AG20443 (cell line): ENCODE measurements at regions not wholly inside any gene's neighbourhood (a gene's known extent, or its start where the extent isn't known, plus 50 kb on each side); places are given as distances from the start of the nearest gene placed in this dataset.

ENCODE experiments used
- DNase-seq: peaks from one replicate; pipeline ENCODE4 v3.0.0; 2012; ENCODE audit warnings: low spot score, mixed read lengths

GRCh38 chr13:74197677-74198429 lies 63.6 kb upstream of the KLF12 start:
- DNase-seq: no peak

DNA sequence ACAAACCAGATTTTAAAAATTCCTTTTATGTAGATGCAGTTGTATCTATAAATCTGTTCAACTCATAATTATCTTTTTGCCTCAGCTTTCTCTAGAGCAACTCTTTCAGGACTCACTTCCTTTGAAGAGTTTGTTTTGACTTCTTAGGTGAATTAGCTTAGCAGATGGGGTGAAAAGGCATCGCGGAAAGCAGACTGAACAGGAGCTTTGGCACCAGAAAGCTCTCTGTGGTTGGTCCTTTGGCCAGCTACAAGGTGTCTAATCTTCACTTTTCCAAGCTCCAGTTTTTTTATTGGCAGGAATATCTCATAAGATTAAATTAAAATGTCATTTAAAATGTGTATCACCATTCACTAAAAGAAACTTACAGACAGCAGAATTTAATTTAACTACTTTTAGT lies 60.6 kb upstream of the KLF12 start:
- no peak for DNase-seq

GRCh38 chr13:74193391-74193790 lies 59.2 kb upstream of the KLF12 start:
- DNase-seq: no peak

GRCh38 chr13:74191410-74191809 lies 57.2 kb upstream of the KLF12 start:
- no peak for DNase-seq

GRCh38 chr13:74190999-74191398 lies 56.8 kb upstream of the KLF12 start:
- DNase-seq: no peak

DNA sequence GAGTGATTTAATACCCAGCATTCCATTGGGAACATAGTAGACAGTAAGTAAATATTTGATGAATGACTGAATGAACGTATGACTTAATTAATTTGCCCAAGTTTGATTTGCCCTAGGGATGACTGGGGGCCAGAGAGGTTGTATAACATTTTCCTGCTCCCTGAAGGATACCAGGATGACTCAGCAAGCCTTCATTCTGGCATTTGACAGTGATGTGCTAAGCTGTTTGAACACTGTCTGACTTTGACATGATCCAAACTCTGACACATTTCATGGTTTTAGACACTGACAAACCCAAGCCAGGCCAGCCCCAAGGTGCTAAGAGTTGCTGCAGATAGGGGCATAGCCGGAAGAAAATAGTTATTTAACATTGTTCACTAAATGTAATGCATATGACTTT lies 53.4 kb upstream of the KLF12 start:
- DNase-seq: no peak

DNA sequence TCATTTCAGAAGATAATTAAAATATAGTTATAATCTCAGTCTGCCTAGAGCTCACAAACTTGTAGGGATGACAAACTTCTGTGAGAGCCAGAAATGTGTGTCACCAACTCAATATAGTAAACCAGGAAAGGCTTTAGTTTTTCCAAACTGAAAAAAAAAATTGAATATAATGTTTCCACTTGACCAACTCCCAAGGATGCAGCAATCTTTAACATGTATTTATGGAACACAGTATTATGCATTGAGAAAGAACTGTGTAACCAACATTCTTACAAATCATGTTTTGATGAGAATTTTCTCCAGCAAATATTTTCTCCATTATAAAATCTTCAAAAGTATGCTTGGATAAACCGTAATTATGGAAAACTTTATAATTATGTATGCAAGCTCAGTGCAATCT lies 50.1 kb upstream of the KLF12 start:
- no peak for DNase-seq
